ENCODE measurements at regions not wholly inside any gene's neighbourhood (a gene's known extent, or its start where the extent isn't known, plus 50 kb on each side); places are given as distances from the start of the nearest gene placed in this dataset.

DNA sequence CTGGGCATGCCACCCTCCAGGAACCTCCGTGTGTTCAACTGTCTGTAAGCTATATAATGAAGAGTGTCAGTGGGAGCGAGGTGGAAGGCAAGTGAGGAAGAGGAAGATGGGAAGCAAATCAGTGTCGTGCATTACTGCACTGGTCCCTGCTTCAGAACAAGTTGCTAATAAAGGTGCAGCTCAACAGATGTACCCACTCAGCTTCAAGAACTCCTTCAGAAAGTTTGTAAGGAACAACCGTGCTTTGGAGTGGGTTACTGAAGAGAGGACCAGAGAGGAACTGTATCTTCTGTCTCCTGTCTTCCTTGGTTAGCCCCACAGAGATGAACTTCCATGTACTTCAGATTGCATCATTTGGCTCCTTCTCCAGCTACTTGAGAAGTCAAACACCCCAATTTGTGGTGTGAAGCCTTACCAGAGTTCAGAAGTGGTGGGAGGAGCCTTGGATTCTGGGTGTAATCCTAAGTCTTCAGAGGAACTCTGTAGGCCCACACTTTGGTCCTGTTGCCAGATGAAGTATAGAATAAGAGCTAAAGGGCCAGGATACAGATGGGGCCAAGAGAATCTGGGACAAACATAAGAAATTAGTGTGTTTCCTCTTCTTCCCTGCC, 290.5 kb upstream of the PROX1 start:
- Histone ChIP-seq H3K9me1 (ENCODE audit: control insufficient read depth, extremely low read depth, insufficient read depth, low read length) (no peaks in the 10 kb centered on the region), H3K79me2 (ENCODE audit: control insufficient read depth, insufficient read depth, low read length) (no peaks in the 10 kb centered on the region), H3K4me1 (ENCODE audit: control insufficient read depth, extremely low read depth, insufficient read depth, low read length) (no peaks in the 10 kb centered on the region), H3K9me3 (ENCODE audit: control insufficient read depth, low read depth, low read length) (no peaks in the 10 kb centered on the region), H3K36me3 (ENCODE audit: control insufficient read depth in 2 of 2, extremely low read depth in 1 of 2, insufficient read depth in 2 of 2, low read length in 2 of 2) (no peaks in the 10 kb centered on the region), H4K20me1 (ENCODE audit: control insufficient read depth, extremely low read depth, insufficient read depth, low read length) (no peaks in the 10 kb centered on the region), H3K27ac (ENCODE audit: control insufficient read depth, insufficient read depth, low read length) (no peak overlapping the region), H2AFZ (ENCODE audit: control insufficient read depth, low read length) (no peak overlapping the region), H3K9ac (ENCODE audit: control insufficient read depth, extremely low read depth, insufficient read depth, low read length) (no peak overlapping the region), H3K27me3 (ENCODE audit: control insufficient read depth, extremely low read depth, insufficient read depth, low read length) (no peaks in the 10 kb centered on the region), H3K4me3 (ENCODE audit: control insufficient read depth in 2 of 3, extremely low read depth in 1 of 3, insufficient read depth in 2 of 3, low read depth in 1 of 3, low read length in 3 of 3) (no peak overlapping the region), H3K4me2 (ENCODE audit: control insufficient read depth, extremely low read depth, insufficient read depth, low read depth, low read length) (no peak overlapping the region)
- dilution Hi-C loops (cut with MboI; ENCODE audit: extremely low pct_ligation_motif_present, low sequenced_read_pairs): no loop called here
- TF ChIP-seq EZH2 (IDR thresholded peaks at IDR 0.05; ENCODE audit: low read length): no peak
- TF ChIP-seq, protein P1, sequence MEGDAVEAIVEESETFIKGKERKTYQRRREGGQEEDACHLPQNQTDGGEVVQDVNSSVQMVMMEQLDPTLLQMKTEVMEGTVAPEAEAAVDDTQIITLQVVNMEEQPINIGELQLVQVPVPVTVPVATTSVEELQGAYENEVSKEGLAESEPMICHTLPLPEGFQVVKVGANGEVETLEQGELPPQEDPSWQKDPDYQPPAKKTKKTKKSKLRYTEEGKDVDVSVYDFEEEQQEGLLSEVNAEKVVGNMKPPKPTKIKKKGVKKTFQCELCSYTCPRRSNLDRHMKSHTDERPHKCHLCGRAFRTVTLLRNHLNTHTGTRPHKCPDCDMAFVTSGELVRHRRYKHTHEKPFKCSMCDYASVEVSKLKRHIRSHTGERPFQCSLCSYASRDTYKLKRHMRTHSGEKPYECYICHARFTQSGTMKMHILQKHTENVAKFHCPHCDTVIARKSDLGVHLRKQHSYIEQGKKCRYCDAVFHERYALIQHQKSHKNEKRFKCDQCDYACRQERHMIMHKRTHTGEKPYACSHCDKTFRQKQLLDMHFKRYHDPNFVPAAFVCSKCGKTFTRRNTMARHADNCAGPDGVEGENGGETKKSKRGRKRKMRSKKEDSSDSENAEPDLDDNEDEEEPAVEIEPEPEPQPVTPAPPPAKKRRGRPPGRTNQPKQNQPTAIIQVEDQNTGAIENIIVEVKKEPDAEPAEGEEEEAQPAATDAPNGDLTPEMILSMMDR (optimal IDR thresholded peaks at IDR 0.05 in 1 of 3, IDR thresholded peaks at IDR 0.05 in 1 of 3, conservative IDR thresholded peaks at IDR 0.05 in 1 of 3; ENCODE audit: extremely low read depth in 1 of 3, insufficient read depth in 2 of 3, low read length in 3 of 3): no peak
- no peak for DNase-seq (ENCODE audit: low read depth, low spot score)
- FAIRE-seq: no peak

DNA sequence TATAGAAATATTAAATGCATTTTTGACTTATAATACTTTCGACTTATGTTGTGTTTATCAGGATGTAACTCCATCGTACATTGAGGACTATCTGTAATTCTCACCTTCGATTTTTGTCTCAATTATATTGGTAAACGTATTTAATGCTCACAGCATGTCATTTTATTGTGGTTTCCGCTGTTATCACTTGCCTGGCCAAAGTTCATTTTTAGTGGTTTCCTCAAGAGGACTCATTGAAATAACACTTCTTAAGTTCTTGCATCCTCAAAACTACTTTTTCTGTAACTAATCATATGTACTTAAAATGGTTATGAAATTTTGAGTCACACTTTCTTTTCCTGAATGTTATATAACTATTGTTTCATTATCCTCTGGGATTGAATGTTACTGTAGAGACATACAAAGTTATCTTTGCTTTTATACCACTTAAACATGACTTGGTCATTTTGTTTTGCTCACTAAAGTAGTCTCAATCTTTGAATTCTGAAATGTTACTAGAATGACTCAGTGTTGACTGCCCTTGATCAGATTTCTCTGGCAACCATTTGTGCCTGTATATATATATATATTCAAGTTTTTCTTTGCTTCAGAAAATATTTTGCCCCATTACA, 289.6 kb upstream of the PROX1 start:
- TF ChIP-seq, protein P1 (optimal IDR thresholded peaks at IDR 0.05 in 1 of 3, IDR thresholded peaks at IDR 0.05 in 1 of 3, conservative IDR thresholded peaks at IDR 0.05 in 1 of 3; ENCODE audit: extremely low read depth in 1 of 3, insufficient read depth in 2 of 3, low read length in 3 of 3): no peak
- no peak for TF ChIP-seq EZH2 (IDR thresholded peaks at IDR 0.05; ENCODE audit: low read length)
- dilution Hi-C loops (cut with MboI; ENCODE audit: extremely low pct_ligation_motif_present, low sequenced_read_pairs): no loop called here
- Histone ChIP-seq H3K79me2 (ENCODE audit: control insufficient read depth, insufficient read depth, low read length) (no peaks in the 10 kb centered on the region), H3K4me1 (ENCODE audit: control insufficient read depth, extremely low read depth, insufficient read depth, low read length) (no peaks in the 10 kb centered on the region), H3K9me3 (ENCODE audit: control insufficient read depth, low read depth, low read length) (no peaks in the 10 kb centered on the region), H3K9ac (ENCODE audit: control insufficient read depth, extremely low read depth, insufficient read depth, low read length) (no peak overlapping the region), H3K4me3 (ENCODE audit: control insufficient read depth in 2 of 3, extremely low read depth in 1 of 3, insufficient read depth in 2 of 3, low read depth in 1 of 3, low read length in 3 of 3) (no peak overlapping the region), H2AFZ (ENCODE audit: control insufficient read depth, low read length) (no peak overlapping the region), H3K4me2 (ENCODE audit: control insufficient read depth, extremely low read depth, insufficient read depth, low read depth, low read length) (no peak overlapping the region), H4K20me1 (ENCODE audit: control insufficient read depth, extremely low read depth, insufficient read depth, low read length) (no peaks in the 10 kb centered on the region), H3K36me3 (ENCODE audit: control insufficient read depth in 2 of 2, extremely low read depth in 1 of 2, insufficient read depth in 2 of 2, low read length in 2 of 2) (no peaks in the 10 kb centered on the region), H3K27ac (ENCODE audit: control insufficient read depth, insufficient read depth, low read length) (no peak overlapping the region), H3K27me3 (ENCODE audit: control insufficient read depth, extremely low read depth, insufficient read depth, low read length) (no peaks in the 10 kb centered on the region), H3K9me1 (ENCODE audit: control insufficient read depth, extremely low read depth, insufficient read depth, low read length) (no peaks in the 10 kb centered on the region)
- FAIRE-seq (no peak), DNase-seq (ENCODE audit: low read depth, low spot score) (no peak)
